ENCODE measurements at regions not wholly inside any gene's neighbourhood (a gene's known extent, or its start where the extent isn't known, plus 50 kb on each side); places are given as distances from the start of the nearest gene placed in this dataset.

DNA sequence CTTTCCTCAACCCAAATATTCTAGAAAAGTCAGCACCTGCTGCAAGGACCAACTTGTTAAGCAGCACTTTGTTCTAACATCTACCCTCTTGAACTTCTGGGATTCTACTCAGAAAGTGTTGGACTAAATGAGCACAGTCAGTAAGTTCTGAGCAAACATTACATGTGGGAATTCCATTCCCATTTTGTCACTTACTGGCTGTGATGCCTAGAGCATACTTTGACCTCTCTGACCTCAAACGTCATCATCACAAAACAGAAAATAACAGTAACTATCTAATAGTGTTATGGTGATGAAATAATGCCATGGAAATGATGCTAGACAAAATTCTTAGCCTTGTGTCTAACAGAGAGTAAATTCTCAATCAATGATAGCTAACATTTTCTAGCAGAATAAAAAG, 829.4 kb downstream of the EPHA7 start:
- Histone ChIP-seq H3K9me3 (ENCODE audit: control insufficient read depth in 4 of 4, low read length in 3 of 4) (no peaks in the 10 kb centered on the region), H3K36me3 (ENCODE audit: control insufficient read depth in 4 of 4, insufficient read depth in 3 of 4, low read depth in 1 of 4, low read length in 3 of 4) (no peaks in the 10 kb centered on the region), H3K27ac (ENCODE audit: low read depth in 1 of 2, low read length in 2 of 2) (no peak overlapping the region), H3K4me3 (ENCODE audit: low read depth in 1 of 3, low read length in 3 of 3) (no peak overlapping the region), H3K27me3 (ENCODE audit: control insufficient read depth in 4 of 4, insufficient read depth in 4 of 4, low read length in 3 of 4) (no peaks in the 10 kb centered on the region), H3K9ac (ENCODE audit: low read depth in 1 of 2, low read length in 2 of 2) (no peak overlapping the region), H3K4me1 (ENCODE audit: control insufficient read depth in 4 of 4, insufficient read depth in 4 of 4, low read length in 3 of 4) (no peaks in the 10 kb centered on the region)
- TF ChIP-seq, protein P1, sequence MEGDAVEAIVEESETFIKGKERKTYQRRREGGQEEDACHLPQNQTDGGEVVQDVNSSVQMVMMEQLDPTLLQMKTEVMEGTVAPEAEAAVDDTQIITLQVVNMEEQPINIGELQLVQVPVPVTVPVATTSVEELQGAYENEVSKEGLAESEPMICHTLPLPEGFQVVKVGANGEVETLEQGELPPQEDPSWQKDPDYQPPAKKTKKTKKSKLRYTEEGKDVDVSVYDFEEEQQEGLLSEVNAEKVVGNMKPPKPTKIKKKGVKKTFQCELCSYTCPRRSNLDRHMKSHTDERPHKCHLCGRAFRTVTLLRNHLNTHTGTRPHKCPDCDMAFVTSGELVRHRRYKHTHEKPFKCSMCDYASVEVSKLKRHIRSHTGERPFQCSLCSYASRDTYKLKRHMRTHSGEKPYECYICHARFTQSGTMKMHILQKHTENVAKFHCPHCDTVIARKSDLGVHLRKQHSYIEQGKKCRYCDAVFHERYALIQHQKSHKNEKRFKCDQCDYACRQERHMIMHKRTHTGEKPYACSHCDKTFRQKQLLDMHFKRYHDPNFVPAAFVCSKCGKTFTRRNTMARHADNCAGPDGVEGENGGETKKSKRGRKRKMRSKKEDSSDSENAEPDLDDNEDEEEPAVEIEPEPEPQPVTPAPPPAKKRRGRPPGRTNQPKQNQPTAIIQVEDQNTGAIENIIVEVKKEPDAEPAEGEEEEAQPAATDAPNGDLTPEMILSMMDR (IDR thresholded peaks at IDR 0.05; ENCODE audit: low read depth, low read length, missing input control), result no peak
- TF ChIP-seq, protein P2, sequence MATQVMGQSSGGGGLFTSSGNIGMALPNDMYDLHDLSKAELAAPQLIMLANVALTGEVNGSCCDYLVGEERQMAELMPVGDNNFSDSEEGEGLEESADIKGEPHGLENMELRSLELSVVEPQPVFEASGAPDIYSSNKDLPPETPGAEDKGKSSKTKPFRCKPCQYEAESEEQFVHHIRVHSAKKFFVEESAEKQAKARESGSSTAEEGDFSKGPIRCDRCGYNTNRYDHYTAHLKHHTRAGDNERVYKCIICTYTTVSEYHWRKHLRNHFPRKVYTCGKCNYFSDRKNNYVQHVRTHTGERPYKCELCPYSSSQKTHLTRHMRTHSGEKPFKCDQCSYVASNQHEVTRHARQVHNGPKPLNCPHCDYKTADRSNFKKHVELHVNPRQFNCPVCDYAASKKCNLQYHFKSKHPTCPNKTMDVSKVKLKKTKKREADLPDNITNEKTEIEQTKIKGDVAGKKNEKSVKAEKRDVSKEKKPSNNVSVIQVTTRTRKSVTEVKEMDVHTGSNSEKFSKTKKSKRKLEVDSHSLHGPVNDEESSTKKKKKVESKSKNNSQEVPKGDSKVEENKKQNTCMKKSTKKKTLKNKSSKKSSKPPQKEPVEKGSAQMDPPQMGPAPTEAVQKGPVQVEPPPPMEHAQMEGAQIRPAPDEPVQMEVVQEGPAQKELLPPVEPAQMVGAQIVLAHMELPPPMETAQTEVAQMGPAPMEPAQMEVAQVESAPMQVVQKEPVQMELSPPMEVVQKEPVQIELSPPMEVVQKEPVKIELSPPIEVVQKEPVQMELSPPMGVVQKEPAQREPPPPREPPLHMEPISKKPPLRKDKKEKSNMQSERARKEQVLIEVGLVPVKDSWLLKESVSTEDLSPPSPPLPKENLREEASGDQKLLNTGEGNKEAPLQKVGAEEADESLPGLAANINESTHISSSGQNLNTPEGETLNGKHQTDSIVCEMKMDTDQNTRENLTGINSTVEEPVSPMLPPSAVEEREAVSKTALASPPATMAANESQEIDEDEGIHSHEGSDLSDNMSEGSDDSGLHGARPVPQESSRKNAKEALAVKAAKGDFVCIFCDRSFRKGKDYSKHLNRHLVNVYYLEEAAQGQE (IDR thresholded peaks at IDR 0.05), result no peak
- no peak for TF ChIP-seq EGR1 (IDR thresholded peaks at IDR 0.05; ENCODE audit: low read depth in 2 of 2)
- no peak for TF ChIP-seq SP1 (IDR thresholded peaks at IDR 0.05)
- no peak for TF ChIP-seq RXRA (IDR thresholded peaks at IDR 0.05)
- no peak for TF ChIP-seq JUND (IDR thresholded peaks at IDR 0.05)
- no peak for TF ChIP-seq YY1 (IDR thresholded peaks at IDR 0.05)
- TF ChIP-seq, protein P3, sequence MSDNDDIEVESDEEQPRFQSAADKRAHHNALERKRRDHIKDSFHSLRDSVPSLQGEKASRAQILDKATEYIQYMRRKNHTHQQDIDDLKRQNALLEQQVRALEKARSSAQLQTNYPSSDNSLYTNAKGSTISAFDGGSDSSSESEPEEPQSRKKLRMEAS (IDR thresholded peaks at IDR 0.05), result no peak
- TF ChIP-seq RAD21 (IDR thresholded peaks at IDR 0.05), result no peak
- DNase-seq (ENCODE audit: low spot score), result no peak
- WGBS, result 24% methylated on average over 1 of the region's 1 CpG

DNA sequence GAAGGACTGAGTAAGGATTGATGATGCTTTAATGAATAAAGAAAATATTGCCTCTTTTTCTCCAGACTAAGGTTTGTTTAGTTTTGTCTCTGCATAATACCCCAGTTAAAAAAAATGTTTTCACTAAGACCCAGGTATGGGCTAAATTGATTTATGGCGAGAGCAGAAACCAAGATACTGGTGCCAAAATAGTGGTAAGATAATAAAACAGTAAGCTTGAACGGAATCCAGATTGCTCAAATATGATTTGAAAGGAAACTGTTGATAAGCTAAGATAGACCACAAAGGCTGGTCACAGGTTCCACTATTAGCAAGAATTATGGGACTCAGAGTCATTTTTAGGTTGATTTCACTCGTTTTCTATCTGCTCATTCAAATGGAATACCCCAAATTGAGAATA, 831.2 kb downstream of the EPHA7 start:
- H3K4me1 ChIP-seq (ENCODE audit: control insufficient read depth in 4 of 4, insufficient read depth in 4 of 4, low read length in 3 of 4), result no peaks in the 10 kb centered on the region
- H3K27me3 ChIP-seq (ENCODE audit: control insufficient read depth in 4 of 4, insufficient read depth in 4 of 4, low read length in 3 of 4), result no peaks in the 10 kb centered on the region
- no peak overlapping the region for H3K27ac ChIP-seq (ENCODE audit: low read depth in 1 of 2, low read length in 2 of 2)
- no peak overlapping the region for H3K9ac ChIP-seq (ENCODE audit: low read depth in 1 of 2, low read length in 2 of 2)
- H3K4me3 ChIP-seq (ENCODE audit: low read depth in 1 of 3, low read length in 3 of 3), result no peak overlapping the region
- WGBS, result 38% methylated on average over 3 of the region's 3 CpGs
- TF ChIP-seq JUND (IDR thresholded peaks at IDR 0.05) (no peak), TAF1 (conservative IDR thresholded peaks at IDR 0.05) (no peak)
- TF ChIP-seq, protein P3 (IDR thresholded peaks at IDR 0.05), result no peak
- TF ChIP-seq, protein P1 (IDR thresholded peaks at IDR 0.05; ENCODE audit: low read depth, low read length, missing input control), result no peak
- TF ChIP-seq, protein P4, sequence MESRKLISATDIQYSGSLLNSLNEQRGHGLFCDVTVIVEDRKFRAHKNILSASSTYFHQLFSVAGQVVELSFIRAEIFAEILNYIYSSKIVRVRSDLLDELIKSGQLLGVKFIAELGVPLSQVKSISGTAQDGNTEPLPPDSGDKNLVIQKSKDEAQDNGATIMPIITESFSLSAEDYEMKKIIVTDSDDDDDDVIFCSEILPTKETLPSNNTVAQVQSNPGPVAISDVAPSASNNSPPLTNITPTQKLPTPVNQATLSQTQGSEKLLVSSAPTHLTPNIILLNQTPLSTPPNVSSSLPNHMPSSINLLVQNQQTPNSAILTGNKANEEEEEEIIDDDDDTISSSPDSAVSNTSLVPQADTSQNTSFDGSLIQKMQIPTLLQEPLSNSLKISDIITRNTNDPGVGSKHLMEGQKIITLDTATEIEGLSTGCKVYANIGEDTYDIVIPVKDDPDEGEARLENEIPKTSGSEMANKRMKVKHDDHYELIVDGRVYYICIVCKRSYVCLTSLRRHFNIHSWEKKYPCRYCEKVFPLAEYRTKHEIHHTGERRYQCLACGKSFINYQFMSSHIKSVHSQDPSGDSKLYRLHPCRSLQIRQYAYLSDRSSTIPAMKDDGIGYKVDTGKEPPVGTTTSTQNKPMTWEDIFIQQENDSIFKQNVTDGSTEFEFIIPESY (IDR thresholded peaks at IDR 0.05), result no peak
- DNase-seq (ENCODE audit: low spot score), result no peak
- no peaks in the 10 kb centered on the region for H3K9me3 ChIP-seq (ENCODE audit: control insufficient read depth in 4 of 4, low read length in 3 of 4)
- H3K36me3 ChIP-seq (ENCODE audit: control insufficient read depth in 4 of 4, insufficient read depth in 3 of 4, low read depth in 1 of 4, low read length in 3 of 4), result no peaks in the 10 kb centered on the region

Data from liver (tissue), 8 donors.